Trophoblast cell (in vitro differentiated cells and primary cell): ENCODE measurements at regions not wholly inside any gene's neighbourhood (a gene's known extent, or its start where the extent isn't known, plus 50 kb on each side); places are given as distances from the start of the nearest gene placed in this dataset.
"Not testable (repeated sequence)": the region's sequence is repeated elsewhere in the genome, so short reads cannot be mapped to it uniquely, and the experiment has no call there.

ENCODE experiments used
- DNase-seq, 2 donors: peaks; one replicate each; pipeline ENCODE4 v3.0.0-alpha.2; 2016
- H2AFZ ChIP-seq: 2 replicates; pipeline ENCODE4 v1.6.1; 2013; ENCODE audit warnings: low read length, moderate library complexity, mild to moderate bottlenecking; ENCODE audit not compliant: insufficient read depth, poor library complexity
- H2AK5ac ChIP-seq: 2 replicates; pipeline ENCODE4 v1.6.1; 2013; ENCODE audit warnings: mild to moderate bottlenecking, low read length
- H2BK120ac ChIP-seq: 2 replicates; pipeline ENCODE4 v1.6.1; 2013; ENCODE audit warnings: low read length, mild to moderate bottlenecking, moderate library complexity; ENCODE audit not compliant: insufficient read depth, poor library complexity
- H2BK12ac ChIP-seq: 2 replicates; pipeline ENCODE4 v1.6.1; 2013; ENCODE audit warnings: mild to moderate bottlenecking, low read length, moderate library complexity
- H2BK5ac ChIP-seq: 2 replicates; pipeline ENCODE4 v1.6.1; 2013; ENCODE audit warnings: low read length, low read depth, moderate library complexity, mild to moderate bottlenecking; ENCODE audit not compliant: poor library complexity
- H3K14ac ChIP-seq: 2 replicates; pipeline ENCODE4 v1.6.1; 2013; ENCODE audit warnings: mild to moderate bottlenecking, low read length
- H3K18ac ChIP-seq: 2 replicates; pipeline ENCODE4 v1.6.1; 2013; ENCODE audit warnings: mild to moderate bottlenecking, low read length
- H3K23ac ChIP-seq: 2 replicates; pipeline ENCODE4 v1.6.1; 2013; ENCODE audit warnings: low read length
- H3K27ac ChIP-seq: 2 replicates; pipeline ENCODE4 v1.5.1; 2013; ENCODE audit warnings: low read depth, mild to moderate bottlenecking, inconsistent platforms, low read length, moderate library complexity
- H3K27me3 ChIP-seq: 2 replicates; pipeline ENCODE4 v1.6.1; 2013; ENCODE audit warnings: inconsistent platforms, mild to moderate bottlenecking, low read length, moderate library complexity; ENCODE audit not compliant: insufficient read depth
- H3K36me3 ChIP-seq, 2 experiments: 1 replicate in 1 of 2; 2 replicates in 1 of 2; pipeline ENCODE4 v1.6.1; 2013; ENCODE audit warnings: low read length in 2 of 2, mild to moderate bottlenecking in 2 of 2, moderate library complexity in 1 of 2; ENCODE audit not compliant: insufficient read depth in 2 of 2, control insufficient read depth in 1 of 2
- H3K4ac ChIP-seq: 2 replicates; pipeline ENCODE4 v1.6.1; 2013; ENCODE audit warnings: low read depth, mild to moderate bottlenecking, low read length, moderate library complexity
- H3K4me1 ChIP-seq, 2 experiments: 1 replicate in 1 of 2; 2 replicates in 1 of 2; pipeline ENCODE4 v1.6.1; 2013; ENCODE audit warnings: low read length in 2 of 2, mild to moderate bottlenecking in 2 of 2, moderate library complexity in 1 of 2; ENCODE audit not compliant: insufficient read depth in 2 of 2, control insufficient read depth in 1 of 2
- H3K4me2 ChIP-seq: 2 replicates; pipeline ENCODE4 v1.6.1; 2013; ENCODE audit warnings: inconsistent platforms, mild to moderate bottlenecking, low read length, moderate library complexity
- H3K4me3 ChIP-seq: 2 replicates; pipeline ENCODE4 v1.5.1; 2013; ENCODE audit warnings: mild to moderate bottlenecking, low read depth, low read length, inconsistent platforms
- H3K79me1 ChIP-seq: one replicate; pipeline ENCODE4 v1.6.1; 2013; ENCODE audit warnings: low read length
- H3K79me2 ChIP-seq: 2 replicates; pipeline ENCODE4 v1.6.1; 2013; ENCODE audit warnings: low read length, mild to moderate bottlenecking; ENCODE audit not compliant: control insufficient read depth, insufficient read depth, poor library complexity
- H3K9ac ChIP-seq: 2 replicates; pipeline ENCODE4 v1.6.1; 2013; ENCODE audit warnings: mild to moderate bottlenecking, low read length
- H3K9me3 ChIP-seq: 2 replicates; pipeline ENCODE4 v1.6.1; 2013; ENCODE audit warnings: low read depth, mild to moderate bottlenecking, control low read depth, inconsistent platforms, low read length; ENCODE audit not compliant: insufficient read depth
- H4K12ac ChIP-seq: 2 replicates; pipeline ENCODE4 v1.6.1; 2013; ENCODE audit warnings: low read depth, mild to moderate bottlenecking, low read length, moderate library complexity
- H4K8ac ChIP-seq: 2 replicates; pipeline ENCODE4 v1.6.1; 2013; ENCODE audit warnings: low read depth, mild to moderate bottlenecking, low read length, moderate library complexity
- H4K91ac ChIP-seq: one replicate; pipeline ENCODE4 v1.6.1; 2013; ENCODE audit warnings: low read depth, mild to moderate bottlenecking, low read length, moderate library complexity
- WGBS: extraction: QIAGEN DNeasy Blood & Tissue Kit; methylation state at CpG from one replicate; pipeline ENCODE4 v1.1.7; 2013; ENCODE audit warnings: missing lambda C conversion rate; ENCODE audit not compliant: insufficient read length, insufficient coverage; ENCODE audit errors: extremely low coverage; 5-methylcytosine and 5-hydroxymethylcytosine counted together

DNA sequence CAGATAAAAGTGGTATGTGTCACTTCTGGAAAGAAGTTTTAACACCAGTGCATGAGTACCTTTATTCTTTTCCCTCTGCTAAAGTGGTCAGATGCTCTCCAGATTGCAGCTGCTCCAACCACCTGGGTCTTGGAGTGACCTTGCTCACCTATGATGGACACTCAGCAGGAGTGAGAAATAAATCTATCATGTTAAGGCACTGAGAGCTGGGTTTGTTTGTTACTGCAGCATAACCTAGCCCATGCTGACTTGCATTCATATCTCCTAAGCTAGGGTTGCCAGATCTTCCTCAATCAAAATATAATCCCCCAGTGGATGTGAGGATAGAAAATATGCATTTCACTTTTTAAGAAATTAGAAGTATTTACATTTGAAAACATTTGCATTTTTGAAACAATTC is 295.9 kb downstream of the AGTPBP1 start:
- Histone ChIP-seq H2AFZ (no peak overlapping the region), H2BK12ac (no peak overlapping the region), H3K36me3 (no peaks in the 10 kb centered on the region), H2BK120ac (no peak overlapping the region), H2AK5ac (no peak overlapping the region), H3K79me1 (no peaks in the 10 kb centered on the region), H4K8ac (no peak overlapping the region), H3K27me3 (no peaks in the 10 kb centered on the region), H3K4me1 (no peaks in the 10 kb centered on the region), H3K4ac (no peak overlapping the region), H3K9me3 (no peaks in the 10 kb centered on the region), H3K79me2 (no peaks in the 10 kb centered on the region), H3K4me3 (no peak overlapping the region), H3K27ac (no peak overlapping the region), H4K91ac (no peak overlapping the region), H2BK5ac (no peak overlapping the region), H3K14ac (no peak overlapping the region), H4K12ac (no peak overlapping the region), H3K18ac (no peak overlapping the region), H3K23ac (no peak overlapping the region), H3K4me2 (no peak overlapping the region), H3K9ac (no peak overlapping the region)
- no peak for DNase-seq

DNA sequence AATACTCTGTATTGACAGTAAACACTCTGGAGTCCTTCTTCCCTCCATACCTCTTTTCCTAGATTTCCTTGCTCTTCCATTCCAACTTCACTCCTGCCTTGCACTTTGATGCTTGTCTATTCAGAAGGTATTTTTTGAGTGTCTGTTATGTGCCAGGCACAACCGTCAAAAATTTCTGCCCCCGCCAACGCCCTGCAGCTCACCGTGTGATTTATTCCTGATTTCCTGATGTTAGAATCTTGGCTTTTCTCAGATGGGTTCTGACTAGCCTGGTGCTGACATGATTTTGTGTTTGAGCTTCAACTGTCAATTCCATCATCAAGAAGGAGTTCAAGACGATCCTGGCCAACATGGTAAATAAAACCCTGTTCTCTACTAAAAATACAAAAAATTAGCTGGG is 297.5 kb downstream of the AGTPBP1 start:
- Histone ChIP-seq H3K4me2 (no peak overlapping the region), H2BK120ac (no peak overlapping the region), H4K91ac (no peak overlapping the region), H3K79me2 (no peaks in the 10 kb centered on the region), H3K4me1 (no peaks in the 10 kb centered on the region), H2BK12ac (no peak overlapping the region), H3K4ac (no peak overlapping the region), H3K9me3 (no peaks in the 10 kb centered on the region), H3K27me3 (no peaks in the 10 kb centered on the region), H2AK5ac (no peak overlapping the region), H2AFZ (no peak overlapping the region), H2BK5ac (no peak overlapping the region), H4K12ac (no peak overlapping the region), H4K8ac (no peak overlapping the region), H3K36me3 (no peaks in the 10 kb centered on the region), H3K27ac (no peak overlapping the region), H3K79me1 (no peaks in the 10 kb centered on the region), H3K14ac (no peak overlapping the region), H3K23ac (no peak overlapping the region), H3K4me3 (no peak overlapping the region), H3K9ac (no peak overlapping the region), H3K18ac (no peak overlapping the region)
- WGBS, result no CpG with 5 or more reads among the region's 5 CpGs
- DNase-seq, result no peak

DNA sequence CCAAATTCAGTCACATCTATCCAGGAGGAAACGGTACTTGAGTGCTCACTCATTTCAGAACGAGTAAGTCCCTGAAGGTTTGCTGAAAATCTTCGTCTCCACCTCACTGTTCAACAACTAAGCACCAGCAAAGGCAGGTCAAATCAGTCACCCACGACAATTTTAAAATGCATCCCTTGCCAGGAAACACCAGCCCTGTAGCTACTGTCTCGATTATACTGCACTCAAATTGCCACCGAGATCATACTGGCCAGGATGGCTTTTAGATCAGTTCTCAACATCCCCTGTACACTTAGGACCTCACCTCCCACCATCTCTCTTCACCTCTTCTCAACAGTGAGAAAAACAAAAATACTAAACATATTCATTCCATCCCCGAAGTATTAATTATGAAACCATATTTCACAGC is 298.6 kb downstream of the AGTPBP1 start:
- no peak for DNase-seq

DNA sequence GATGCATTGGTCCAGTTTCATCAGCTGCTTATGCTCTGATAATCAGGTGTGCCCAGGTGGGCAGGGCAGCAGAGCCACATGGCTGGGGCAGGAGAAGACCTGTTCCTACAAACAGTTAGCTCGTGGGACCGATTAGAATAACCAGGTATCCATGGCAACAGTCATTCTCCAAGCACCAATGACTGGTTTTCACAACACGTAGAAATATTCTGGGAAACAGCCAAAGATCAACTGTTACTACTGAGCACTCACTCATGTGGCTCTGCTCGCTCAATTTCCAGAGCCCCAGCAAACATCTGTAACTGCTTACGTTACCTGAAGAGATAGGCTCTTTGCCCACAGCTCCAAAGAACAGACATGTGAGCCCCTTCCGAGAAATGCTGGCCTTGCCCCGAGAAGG is 302.0 kb downstream of the AGTPBP1 start:
- no peak for DNase-seq
- Histone ChIP-seq H3K9ac (no peak overlapping the region), H4K12ac (no peak overlapping the region), H3K4me2 (no peak overlapping the region), H3K14ac (no peak overlapping the region), H2BK5ac (no peak overlapping the region), H2BK120ac (no peak overlapping the region), H2AFZ (no peak overlapping the region), H3K79me2 (no peaks in the 10 kb centered on the region), H2BK12ac (no peak overlapping the region), H3K27ac (no peak overlapping the region), H3K36me3 (no peaks in the 10 kb centered on the region), H3K23ac (no peak overlapping the region), H3K4me3 (no peak overlapping the region), H4K8ac (no peak overlapping the region), H3K18ac (no peak overlapping the region), H3K79me1 (no peaks in the 10 kb centered on the region), H3K27me3 (no peaks in the 10 kb centered on the region), H3K4ac (no peak overlapping the region), H4K91ac (no peak overlapping the region), H3K9me3 (no peaks in the 10 kb centered on the region), H2AK5ac (no peak overlapping the region), H3K4me1 (no peaks in the 10 kb centered on the region)
- WGBS, result no CpG with 5 or more reads among the region's 7 CpGs

More for the DNA sequence above, 298.6 kb downstream of the AGTPBP1 start:
- no peak overlapping the region for H3K4me2 ChIP-seq
- 100% methylated on average over 1 of the region's 7 CpGs for WGBS
- H3K36me3 ChIP-seq, result no peaks in the 10 kb centered on the region
- no peak overlapping the region for H3K4ac ChIP-seq
- no peak overlapping the region for H2BK12ac ChIP-seq
- H3K79me1 ChIP-seq, result no peaks in the 10 kb centered on the region
- no peak overlapping the region for H2AFZ ChIP-seq
- no peak overlapping the region for H4K12ac ChIP-seq
- no peak overlapping the region for H2BK120ac ChIP-seq
- no peaks in the 10 kb centered on the region for H3K9me3 ChIP-seq
- H4K8ac ChIP-seq, result no peak overlapping the region
- H3K23ac ChIP-seq, result no peak overlapping the region
- no peak overlapping the region for H3K4me3 ChIP-seq
- H2AK5ac ChIP-seq, result no peak overlapping the region
- no peaks in the 10 kb centered on the region for H3K27me3 ChIP-seq
- no peak overlapping the region for H3K18ac ChIP-seq
- no peak overlapping the region for H3K14ac ChIP-seq
- no peak overlapping the region for H4K91ac ChIP-seq
- H2BK5ac ChIP-seq, result no peak overlapping the region
- H3K79me2 ChIP-seq, result no peaks in the 10 kb centered on the region
- H3K9ac ChIP-seq, result no peak overlapping the region
- H3K4me1 ChIP-seq, result no peaks in the 10 kb centered on the region
- H3K27ac ChIP-seq, result no peak overlapping the region

DNA sequence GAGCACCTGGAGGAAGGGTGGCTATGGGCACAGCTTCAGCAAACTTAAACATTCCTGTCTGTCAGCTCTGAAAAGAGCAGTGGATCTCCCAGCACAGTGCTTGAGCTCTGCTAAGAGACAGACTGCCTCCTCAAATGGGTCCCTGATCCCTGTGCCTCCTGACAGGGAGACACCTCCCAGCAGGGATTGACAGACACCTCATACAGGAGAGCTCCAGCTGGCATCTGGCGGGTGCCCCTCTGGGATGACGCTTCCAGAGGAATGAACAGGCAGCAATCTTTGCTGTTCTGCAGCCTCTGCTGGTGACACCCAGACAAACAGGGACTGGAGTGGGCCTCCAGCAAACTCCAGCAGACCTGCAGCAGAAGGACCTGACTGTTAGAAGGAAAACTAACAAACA is 307.8 kb downstream of the AGTPBP1 start:
- not testable (repeated sequence) for H3K27ac ChIP-seq, H3K4me1 ChIP-seq, H4K8ac ChIP-seq, H3K9me3 ChIP-seq, H2BK120ac ChIP-seq, H3K18ac ChIP-seq, H2BK12ac ChIP-seq, H3K4ac ChIP-seq, H3K14ac ChIP-seq, H3K23ac ChIP-seq, H2AFZ ChIP-seq, H3K4me2 ChIP-seq, H3K79me1 ChIP-seq, H3K79me2 ChIP-seq, H4K91ac ChIP-seq, H3K27me3 ChIP-seq, H3K36me3 ChIP-seq, DNase-seq, H3K4me3 ChIP-seq, H4K12ac ChIP-seq, H2AK5ac ChIP-seq, H3K9ac ChIP-seq, H2BK5ac ChIP-seq
- WGBS, result no CpG with 5 or more reads among the region's 2 CpGs
